ENCODE measurements at regions not wholly inside any gene's neighbourhood (a gene's known extent, or its start where the extent isn't known, plus 50 kb on each side); places are given as distances from the start of the nearest gene placed in this dataset.
"Not testable (repeated sequence)": the region's sequence is repeated elsewhere in the genome, so short reads cannot be mapped to it uniquely, and the experiment has no call there.

- no peak for DNase-seq
These were observed 179.9 kb downstream of the NPHP4 start for GRCh38 chr1:5812295-5812694.

DNA sequence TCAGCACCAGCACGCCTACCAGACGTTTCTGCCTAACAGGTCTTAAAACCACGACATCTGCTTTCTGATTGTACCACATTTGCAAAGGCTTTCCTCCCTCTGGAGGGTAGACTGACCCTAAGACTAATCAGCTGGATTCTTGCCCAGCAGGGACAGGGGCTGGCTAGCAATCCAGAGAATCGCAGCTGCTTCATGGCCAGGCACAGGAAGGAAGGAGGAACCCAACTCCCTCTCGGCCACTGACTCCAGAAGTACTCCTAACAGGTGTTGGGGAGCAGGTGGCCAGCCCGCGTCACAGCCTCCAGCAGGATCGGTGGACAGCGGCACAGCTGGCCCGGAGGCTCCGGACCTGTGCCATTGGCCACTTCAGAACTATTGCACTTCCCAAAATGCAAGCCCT is 180.8 kb downstream of the NPHP4 start:
- DNase-seq, result peak; percentile 51

DNA sequence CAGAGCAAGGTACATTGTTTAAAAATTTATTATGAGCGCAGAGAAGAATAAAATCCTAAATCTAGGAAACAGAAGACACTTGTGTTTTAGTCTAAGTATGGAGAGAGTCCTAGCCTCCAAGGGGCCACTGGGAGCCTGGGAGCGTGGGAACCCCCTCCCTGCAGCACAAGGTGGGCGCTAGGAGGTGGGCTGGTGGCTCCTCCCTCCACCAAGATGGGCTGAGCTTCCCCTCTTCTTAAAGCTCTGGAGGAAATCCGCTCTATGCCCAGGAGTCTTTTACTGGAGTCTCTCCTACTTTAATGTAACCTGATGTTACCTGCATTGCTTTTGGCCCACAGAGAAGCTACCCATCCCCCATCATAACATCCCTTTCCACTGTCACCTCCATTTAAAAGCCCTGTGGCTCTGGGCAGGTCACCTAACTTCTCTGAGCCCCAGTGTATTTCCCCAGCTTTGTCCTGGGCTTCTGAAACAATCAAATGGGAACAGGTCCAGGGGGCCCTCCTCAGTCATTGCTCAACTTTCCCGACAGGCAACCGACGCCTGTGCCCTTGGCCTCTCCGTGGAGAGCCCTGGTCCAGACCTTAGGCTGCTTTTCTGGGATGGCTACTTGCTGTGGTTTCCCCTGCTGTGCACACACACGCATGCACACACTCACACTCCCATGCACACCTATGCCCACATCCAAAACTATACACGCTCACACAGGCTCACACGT is 181.5 kb downstream of the NPHP4 start:
- DNase-seq, result no peak

- no peak for DNase-seq
These were observed 182.1 kb downstream of the NPHP4 start for GRCh38 chr1:5810131-5810530.

GRCh38 chr1:5809207-5809788 is 182.9 kb downstream of the NPHP4 start:
- DNase-seq, result no peak

DNA sequence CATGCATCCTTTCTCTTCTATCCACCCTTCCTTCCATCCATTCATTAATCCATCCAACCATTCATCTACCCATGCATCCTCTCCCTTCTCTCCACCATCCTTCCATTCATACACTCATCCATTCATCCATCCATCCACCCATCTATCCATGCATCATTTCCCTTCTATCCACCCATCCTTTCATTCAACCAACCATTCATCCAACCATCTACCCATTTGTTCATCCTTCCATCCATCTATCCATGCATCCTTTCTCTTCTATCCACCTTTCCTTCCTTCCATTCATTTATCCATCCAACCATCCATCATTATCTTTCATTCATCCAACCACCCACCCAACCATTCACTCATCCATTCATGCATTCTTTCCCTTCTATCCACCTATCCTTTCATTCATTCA is 188.4 kb downstream of the NPHP4 start:
- no peak for DNase-seq

DNA sequence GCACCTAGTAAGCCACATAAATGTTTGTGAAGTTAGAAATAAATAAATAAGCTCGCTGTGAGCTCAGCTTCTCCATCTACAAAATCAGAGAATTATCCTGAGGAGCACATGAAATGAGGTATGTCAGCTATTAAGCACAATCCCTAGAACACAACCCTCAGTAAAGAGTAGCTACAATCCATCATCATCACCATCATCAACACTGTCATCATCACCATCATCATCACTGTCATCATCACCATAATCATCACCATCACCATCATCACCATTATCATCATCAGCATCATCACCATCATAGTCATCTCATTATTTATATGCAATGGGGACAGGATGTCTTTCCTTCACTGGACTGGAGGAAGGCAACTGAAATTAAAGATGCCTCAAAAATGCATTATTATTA is 189.6 kb downstream of the NPHP4 start:
- DNase-seq, result no peak

- DNase-seq, result no peak
These were observed 193.3 kb downstream of the NPHP4 start for GRCh38 chr1:5798904-5799303.

DNA sequence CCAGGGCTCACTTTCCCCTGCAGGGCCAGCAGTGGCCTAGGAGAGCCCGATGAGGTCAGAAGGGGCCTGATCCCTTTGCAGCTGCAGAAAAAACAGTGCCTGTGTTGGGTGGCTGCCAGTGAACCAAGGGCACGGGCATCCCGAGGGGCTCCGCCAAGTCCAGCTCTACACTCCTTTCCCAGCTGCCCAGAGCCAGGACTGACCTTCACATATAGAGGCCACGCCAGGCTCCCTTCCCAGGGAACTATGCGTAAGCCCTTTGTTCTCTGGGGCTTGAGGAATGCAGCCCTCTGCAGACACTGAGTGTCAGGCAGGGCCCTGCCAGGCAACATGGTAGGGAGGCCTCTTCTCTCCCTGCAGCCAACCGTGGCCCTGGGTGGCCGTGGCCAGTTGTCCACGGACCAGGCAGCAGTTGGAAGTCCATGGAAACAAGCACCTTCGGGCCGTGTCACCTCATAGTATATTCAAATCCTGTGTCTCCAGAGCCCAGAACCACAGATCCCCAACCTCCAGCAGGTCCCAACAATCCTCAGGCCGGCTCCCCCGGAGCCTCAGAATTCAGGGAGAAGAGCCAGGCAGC is 194.0 kb downstream of the NPHP4 start:
- no peak for DNase-seq

DNA sequence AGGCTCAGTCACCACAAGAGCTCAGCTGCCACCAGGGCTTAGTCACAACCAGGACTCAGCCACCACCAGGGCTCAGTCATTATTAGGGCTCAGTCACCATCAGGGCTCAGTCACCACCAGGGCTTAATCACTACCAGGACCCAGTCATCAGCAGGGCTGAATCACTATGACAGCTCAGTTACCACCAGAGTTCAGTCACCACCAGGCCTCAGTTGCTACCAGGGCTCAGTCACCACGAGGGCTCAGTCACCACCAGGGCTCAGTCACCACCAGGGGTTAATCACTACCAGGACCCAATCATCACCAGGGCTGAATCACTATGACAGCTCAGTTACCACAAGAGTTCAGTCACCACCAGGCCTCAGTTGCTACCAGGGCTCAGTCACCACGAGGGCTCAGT is 196.2 kb downstream of the NPHP4 start:
- DNase-seq, result no peak

DNA sequence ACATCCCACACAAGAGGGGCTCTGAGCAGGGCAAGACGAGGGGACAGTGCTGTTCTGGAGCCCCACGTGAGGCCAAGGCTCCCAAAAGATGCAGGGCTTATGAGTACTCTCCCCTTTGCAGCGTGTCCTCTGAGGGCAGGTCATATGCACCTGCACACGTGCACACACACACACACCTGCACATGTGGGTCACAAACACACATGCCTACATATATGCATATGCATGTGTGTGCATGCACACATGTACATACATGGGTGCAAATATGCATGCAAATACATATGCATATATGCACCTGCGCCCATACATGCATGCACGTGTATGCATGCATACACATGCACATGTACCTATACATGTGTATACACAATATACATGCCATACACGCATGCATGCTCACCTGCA is 197.9 kb downstream of the NPHP4 start:
- no peak for DNase-seq

DNA sequence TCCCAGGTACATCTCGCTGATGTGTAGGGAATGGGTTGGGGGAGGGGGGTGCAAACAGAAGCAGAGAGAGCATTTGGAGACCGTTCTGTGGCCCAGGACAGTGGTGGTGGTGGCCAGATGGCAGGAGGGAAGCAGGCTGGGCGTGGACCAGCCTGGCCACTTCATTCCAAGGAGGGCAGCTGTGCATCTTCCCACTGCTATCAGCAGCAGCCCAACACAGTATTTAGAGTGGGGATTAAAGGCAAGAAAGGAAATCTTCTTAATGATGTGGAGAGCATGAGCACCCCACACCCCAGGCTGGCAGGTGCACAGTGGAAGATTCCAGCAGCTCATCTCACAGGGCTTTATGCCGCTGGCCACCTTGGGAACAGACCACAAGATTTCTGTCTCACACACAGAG is 198.7 kb downstream of the NPHP4 start:
- DNase-seq, result no peak

DNA sequence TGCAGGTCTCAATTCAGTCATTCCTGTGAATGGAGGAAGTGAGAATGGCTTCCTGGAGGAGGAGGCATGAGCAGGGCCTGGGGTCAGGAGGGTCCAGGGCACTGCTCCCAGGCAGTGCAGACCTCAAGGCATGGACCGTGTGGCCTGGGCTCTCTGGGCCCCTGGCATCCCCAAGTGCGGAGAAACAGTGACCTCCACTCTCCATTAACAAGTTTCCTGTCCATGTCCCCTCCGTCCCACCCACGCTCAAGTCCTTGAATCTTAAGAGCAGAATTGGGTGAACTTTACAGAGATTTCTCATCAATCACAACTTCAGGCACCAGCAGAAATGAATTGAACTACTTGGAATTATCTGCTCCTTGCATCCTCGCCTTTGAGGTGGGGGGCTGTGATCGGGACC is 211.1 kb downstream of the NPHP4 start:
- DNase-seq, result no peak

DNA sequence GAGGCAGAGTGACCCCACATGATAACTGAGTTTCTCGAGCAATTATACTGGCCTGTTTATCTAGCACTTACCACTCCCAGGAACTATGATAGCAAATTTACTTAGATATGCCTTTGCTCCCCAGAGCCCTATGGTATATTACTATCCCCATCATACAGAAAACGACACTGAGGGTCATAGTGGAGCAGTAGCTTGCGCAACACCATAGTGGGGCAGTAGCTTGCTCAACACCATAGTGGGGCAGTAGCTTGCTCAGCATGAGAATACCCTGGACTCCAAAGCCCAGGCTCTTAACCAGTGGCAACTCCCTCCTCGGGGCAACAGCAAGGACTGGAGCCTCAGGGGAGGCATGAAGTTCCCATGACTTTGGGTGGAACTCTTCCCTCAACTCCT is 211.9 kb downstream of the NPHP4 start:
- no peak for DNase-seq

GRCh38 chr1:5779608-5780323 is 212.5 kb downstream of the NPHP4 start:
- DNase-seq, result no peak

GRCh38 chr1:5776035-5776550 is 216.1 kb downstream of the NPHP4 start:
- DNase-seq, result no peak

- no peak for DNase-seq
These were observed 218.2 kb downstream of the NPHP4 start for GRCh38 chr1:5774019-5774418.

- no peak for DNase-seq
These were observed 220.4 kb downstream of the NPHP4 start for GRCh38 chr1:5771788-5772187.

- DNase-seq, result peak; percentile 49
These were observed 221.1 kb downstream of the NPHP4 start for GRCh38 chr1:5770981-5771765.

DNA sequence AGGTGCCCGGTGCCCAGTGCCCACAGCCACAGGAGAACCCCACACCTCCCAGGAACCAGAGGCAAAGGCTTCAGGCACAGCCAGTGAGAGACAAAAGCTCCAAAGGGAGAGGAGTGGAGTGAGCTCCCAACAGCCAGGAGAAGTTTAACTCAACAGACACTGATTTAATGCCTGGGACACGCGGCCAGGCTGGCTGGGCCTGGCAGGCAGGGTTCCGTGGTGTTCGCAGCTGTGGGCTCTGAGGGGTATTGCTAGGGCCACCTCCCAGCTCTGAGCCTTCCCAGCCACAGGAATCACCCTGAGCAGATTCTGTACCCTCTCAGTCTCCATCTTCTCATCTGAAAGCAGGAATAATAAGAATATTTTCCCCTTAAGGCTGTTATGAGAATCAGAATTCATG is 222.5 kb downstream of the NPHP4 start:
- no peak for DNase-seq

DNA sequence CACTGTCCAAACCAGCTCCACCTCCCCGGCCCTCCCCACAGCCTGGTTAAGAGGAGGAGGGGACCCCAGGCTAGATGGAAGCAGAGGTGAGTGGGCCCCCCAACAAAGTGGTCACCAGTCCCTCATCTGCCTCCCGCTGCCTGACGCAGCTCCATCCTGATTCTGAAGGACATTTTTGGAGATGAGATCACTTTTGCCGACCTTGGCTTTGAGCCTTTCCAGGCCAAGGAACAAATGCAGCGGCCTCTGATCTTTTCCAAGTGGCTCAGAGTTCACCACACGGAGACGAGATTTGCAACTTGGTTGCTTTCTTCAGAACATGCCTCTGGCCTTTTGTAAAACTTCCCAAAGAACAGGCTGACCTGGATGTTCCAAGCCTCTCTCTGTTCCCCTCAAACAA is 223.1 kb downstream of the NPHP4 start:
- no peak for DNase-seq

DNA sequence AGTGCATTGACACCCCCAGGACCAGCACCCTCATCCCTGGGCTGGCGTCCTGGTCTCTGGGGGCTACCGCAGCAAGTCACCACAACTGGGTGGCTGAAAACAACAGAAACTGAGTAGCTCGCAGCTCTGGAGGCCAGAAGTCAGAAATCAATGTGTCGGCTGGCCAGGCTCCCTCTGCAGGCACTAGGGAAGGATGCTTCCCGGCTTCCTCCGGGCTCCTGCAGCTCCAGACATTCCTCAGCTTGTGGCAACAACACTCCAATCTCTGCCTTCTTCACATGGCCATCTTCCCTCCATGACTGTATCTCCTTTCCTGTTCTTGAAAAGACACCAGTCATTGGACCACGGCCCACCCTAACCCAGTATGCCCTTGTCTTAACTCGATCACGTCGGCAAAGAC is 224.2 kb downstream of the NPHP4 start:
- DNase-seq, result no peak

GRCh38 chr1:5766996-5767395 is 225.2 kb downstream of the NPHP4 start:
- not testable (repeated sequence) for DNase-seq

Measured in femur (tissue), 1 donor.